Fibroblast of upper back skin (primary cell): ENCODE measurements at regions not wholly inside any gene's neighbourhood (a gene's known extent, or its start where the extent isn't known, plus 50 kb on each side); places are given as distances from the start of the nearest gene placed in this dataset.
"Not testable (repeated sequence)": the region's sequence is repeated elsewhere in the genome, so short reads cannot be mapped to it uniquely, and the experiment has no call there.

ENCODE experiments used
- DNase-seq: peaks from one replicate; pipeline ENCODE4 v3.0.0-alpha.2; 2013

- no peak for DNase-seq
These were observed 302.6 kb upstream of the DDI1 start for GRCh38 chr11:103733889-103734288.

GRCh38 chr11:103735497-103736032, 300.9 kb upstream of the DDI1 start:
- DNase-seq: peak; percentile 11

GRCh38 chr11:103736315-103737036, 300.0 kb upstream of the DDI1 start:
- DNase-seq: no peak

GRCh38 chr11:103737037-103737622, 299.3 kb upstream of the DDI1 start:
- no peak for DNase-seq

- peak; percentile 21 for DNase-seq
These were observed 298.7 kb upstream of the DDI1 start for GRCh38 chr11:103737747-103738146.

- DNase-seq: not testable (repeated sequence)
These were observed 297.2 kb upstream of the DDI1 start for GRCh38 chr11:103739074-103739796.

GRCh38 chr11:103744496-103745153, 291.8 kb upstream of the DDI1 start:
- peak; percentile 10 for DNase-seq

GRCh38 chr11:103749158-103749557, 287.3 kb upstream of the DDI1 start:
- no peak for DNase-seq

GRCh38 chr11:103768816-103769215, 267.6 kb upstream of the DDI1 start:
- no peak for DNase-seq

GRCh38 chr11:103773059-103773458, 263.4 kb upstream of the DDI1 start:
- DNase-seq: peak; percentile 83

- DNase-seq: no peak
These were observed 262.9 kb upstream of the DDI1 start for GRCh38 chr11:103773537-103773936.

GRCh38 chr11:103779054-103779453, 257.4 kb upstream of the DDI1 start:
- peak; percentile 56 for DNase-seq

GRCh38 chr11:103789952-103790351, 246.5 kb upstream of the DDI1 start:
- no peak for DNase-seq

- DNase-seq: no peak
These were observed 243.4 kb upstream of the DDI1 start for GRCh38 chr11:103792981-103793468.

GRCh38 chr11:103794262-103794661, 242.2 kb upstream of the DDI1 start:
- DNase-seq: peak; percentile 75

GRCh38 chr11:103798026-103798425, 238.4 kb upstream of the DDI1 start:
- peak; percentile 90 for DNase-seq

- DNase-seq: peak; percentile 35
These were observed 238.0 kb upstream of the DDI1 start for GRCh38 chr11:103798446-103798845.

- DNase-seq: no peak
These were observed 235.9 kb upstream of the DDI1 start for GRCh38 chr11:103800406-103801114.

- peak; percentile 57 for DNase-seq
These were observed 233.4 kb upstream of the DDI1 start for GRCh38 chr11:103803062-103803461.

- DNase-seq: no peak
These were observed 230.8 kb upstream of the DDI1 start for GRCh38 chr11:103805688-103806009.

GRCh38 chr11:103806130-103806895, 230.1 kb upstream of the DDI1 start:
- peak; percentile 76 for DNase-seq

- peak; percentile 56 for DNase-seq
These were observed 228.6 kb upstream of the DDI1 start for GRCh38 chr11:103807806-103808205.
